MCF 10A (cell line): ENCODE measurements at regions not wholly inside any gene's neighbourhood (a gene's known extent, or its start where the extent isn't known, plus 50 kb on each side); places are given as distances from the start of the nearest gene placed in this dataset.

Experiments
- BruUV-seq: library from RNA; stranded (reverse); fragments of 400-500 nt; replicated peaks from 2 replicates; lab custom pipeline; 2021; lab: Mats Ljungman, UMichigan
- CTCF ChIA-PET: fragments of 300-600 bp; sonication (Branson Sonifier 250); formaldehyde crosslinking; extraction: SDS; loops from one replicate; lab custom pipeline; 2021; ENCODE audit warnings: antibody characterized with exemption, inconsistent platforms; lab: Yijun Ruan, JAX
- POLR2A ChIA-PET: fragments of 300-600, 350-650 bp; sonication (Branson Sonifier 250); formaldehyde crosslinking; extraction: SDS; loops from one replicate; lab custom pipeline; 2020; ENCODE audit warnings: antibody characterized with exemption, inconsistent platforms; lab: Yijun Ruan, JAX
- DNase-seq: peaks from one replicate; pipeline ENCODE4 v3.0.0-alpha.2; 2018; ENCODE audit not compliant: unreplicated experiment
- H3K27ac Mint-ChIP-seq: one replicate; pipeline ENCODE4 v1.8.0; 2022; ENCODE audit warnings: mild to moderate bottlenecking, low read depth, mixed read lengths; ENCODE audit not compliant: unreplicated experiment
- H3K27me3 Mint-ChIP-seq: one replicate; pipeline ENCODE4 v1.8.0; 2022; ENCODE audit warnings: mixed read lengths; ENCODE audit not compliant: insufficient read depth, unreplicated experiment
- H3K36me3 Mint-ChIP-seq: one replicate; pipeline ENCODE4 v1.8.0; 2022; ENCODE audit warnings: mild to moderate bottlenecking, moderate library complexity, mixed read lengths; ENCODE audit not compliant: insufficient read depth, unreplicated experiment
- H3K4me1 Mint-ChIP-seq: one replicate; pipeline ENCODE4 v1.8.0; 2022; ENCODE audit warnings: mixed read lengths; ENCODE audit not compliant: insufficient read depth, unreplicated experiment
- H3K4me3 Mint-ChIP-seq: one replicate; pipeline ENCODE4 v1.8.0; 2022; ENCODE audit warnings: mild to moderate bottlenecking, moderate library complexity, mixed read lengths; ENCODE audit not compliant: unreplicated experiment
- H3K9me3 Mint-ChIP-seq: one replicate; pipeline ENCODE4 v1.8.0; 2022; ENCODE audit warnings: mixed read lengths; ENCODE audit not compliant: unreplicated experiment
- CTCF ChIP-seq: fragments of 200-600 bp; IDR thresholded peaks from one replicate; pipeline ENCODE4 v1.8.0; 2022; ENCODE audit warnings: antibody characterized with exemption, mild to moderate bottlenecking; ENCODE audit not compliant: unreplicated experiment
- intact Hi-C: fragments of 100-400 bp; cut with micrococcal nuclease; formaldehyde crosslinking; loops from 2 replicates; pipeline ENCODE4 v1.14.1; 2022

DNA sequence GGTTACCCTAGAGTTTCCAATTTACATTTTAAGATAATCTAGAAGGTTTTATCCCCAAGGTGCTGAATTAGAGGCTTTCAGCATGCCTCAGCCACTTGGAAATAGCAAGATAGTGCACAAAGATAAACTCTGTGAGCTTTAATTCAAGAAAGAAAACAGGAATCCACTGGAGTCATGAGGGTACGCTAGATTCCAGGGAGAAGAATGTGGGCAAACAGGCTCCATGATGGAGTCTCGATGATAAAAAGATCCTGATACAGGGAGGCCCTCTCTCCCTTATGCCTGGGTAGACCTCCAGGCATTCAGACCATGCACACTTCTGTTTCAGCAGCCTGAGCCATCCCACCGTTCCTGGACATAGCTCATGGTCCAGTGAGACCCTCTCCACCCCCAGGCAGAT, 344.6 kb upstream of the LCORL start:
- DNase-seq: no peak
- Mint-ChIP-seq H3K9me3 (no peaks in the 10 kb centered on the region), H3K36me3 (no peaks in the 10 kb centered on the region), H3K4me1 (peaks cover 6% of the 10 kb centered on the region), H3K4me3 (no peak overlapping the region), H3K27ac (no peak overlapping the region), H3K27me3 (no peaks in the 10 kb centered on the region)
- no TSS peak for BruUV-seq
- no peak for TF ChIP-seq CTCF
- CTCF ChIA-PET: interaction anchor here (0.6 to 4.6 kb wide), 18 partner anchors 9 to 1021 kb away, joined by 3 to 60 read pairs (median 4); no protein-coding TSS in a partner anchor
- POLR2A ChIA-PET: interaction anchor here (1.4 kb wide), 1 partner anchor 549 kb away, joined by 6 read pairs; no protein-coding TSS in a partner anchor
- intact Hi-C loops: loop anchor here (2.0 kb wide), 1 partner anchor 345 kb away; the partner anchor contains the start of gene LCORL

- no peaks in the 10 kb centered on the region for H3K36me3 Mint-ChIP-seq
- BruUV-seq: no TSS peak
- POLR2A ChIA-PET: no interaction called here
- no peak for TF ChIP-seq CTCF
- no peak overlapping the region for H3K27ac Mint-ChIP-seq
- H3K27me3 Mint-ChIP-seq: no peaks in the 10 kb centered on the region
- no peak overlapping the region for H3K4me3 Mint-ChIP-seq
- DNase-seq: no peak
- H3K4me1 Mint-ChIP-seq: no peaks in the 10 kb centered on the region
- no peaks in the 10 kb centered on the region for H3K9me3 Mint-ChIP-seq
- intact Hi-C loops: no loop called here
- CTCF ChIA-PET: interaction anchor here (0.6 to 1.6 kb wide), 2 partner anchors 24 to 708 kb away, joined by 3 to 5 read pairs; no protein-coding TSS in a partner anchor
Observed at GRCh38 chr4:18343581-18343980, 322.0 kb upstream of the LCORL start.

GRCh38 chr4:18342847-18343246, 321.3 kb upstream of the LCORL start:
- Mint-ChIP-seq H3K4me1 (no peaks in the 10 kb centered on the region), H3K36me3 (no peaks in the 10 kb centered on the region)
- intact Hi-C loops: no loop called here

DNA sequence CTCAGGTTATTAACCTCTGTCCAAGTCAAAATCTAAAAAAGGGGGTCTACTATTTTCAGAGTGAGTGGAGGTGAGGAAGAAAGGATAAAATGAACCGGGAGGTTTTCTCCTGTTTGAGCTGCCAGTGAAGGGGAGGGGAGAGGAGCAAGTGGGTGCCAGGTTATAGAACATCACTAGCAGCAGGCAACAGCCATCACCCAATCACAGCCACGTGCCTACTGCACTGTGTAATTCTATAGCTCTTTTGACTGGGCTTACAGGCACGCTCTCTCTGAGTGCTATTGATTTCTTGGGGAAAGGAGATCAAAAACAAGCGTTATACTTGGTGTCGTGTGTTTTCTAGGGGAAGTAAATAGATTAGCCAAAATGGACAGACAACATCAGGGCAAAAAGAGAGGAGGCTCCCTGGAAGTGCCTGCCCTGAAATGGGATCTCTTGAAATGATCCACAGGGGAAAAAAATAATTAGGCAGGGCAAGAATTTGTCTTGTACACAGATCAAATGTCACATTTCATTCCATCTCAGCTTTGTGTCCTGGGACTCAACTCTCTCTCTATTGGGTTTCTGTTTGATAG, 300.5 kb upstream of the LCORL start:
- CTCF ChIA-PET: no interaction called here
- no peaks in the 10 kb centered on the region for H3K4me1 Mint-ChIP-seq
- no TSS peak for BruUV-seq
- intact Hi-C loops: no loop called here
- no peak overlapping the region for H3K4me3 Mint-ChIP-seq
- no peaks in the 10 kb centered on the region for H3K36me3 Mint-ChIP-seq
- H3K27me3 Mint-ChIP-seq: no peaks in the 10 kb centered on the region
- POLR2A ChIA-PET: interaction anchor here (1.9 kb wide), 1 partner anchor 9 kb away, joined by 4 read pairs; no protein-coding TSS in a partner anchor
- no peak overlapping the region for H3K27ac Mint-ChIP-seq
- no peaks in the 10 kb centered on the region for H3K9me3 Mint-ChIP-seq
- no peak for DNase-seq
- TF ChIP-seq CTCF: no peak

More at GRCh38 chr4:18342847-18343246, 321.3 kb upstream of the LCORL start:
- Mint-ChIP-seq H3K9me3 (no peaks in the 10 kb centered on the region), H3K27me3 (no peaks in the 10 kb centered on the region), H3K4me3 (no peak overlapping the region), H3K27ac (no peak overlapping the region)
- BruUV-seq: no TSS peak
- TF ChIP-seq CTCF: no peak
- ChIA-PET POLR2A (no interaction called here), CTCF (interaction anchor here (1.6 kb wide), 1 partner anchor 25 kb away, joined by 5 read pairs; no protein-coding TSS in a partner anchor)
- DNase-seq: no peak
